NCI-H1694 (cell line): ENCODE measurements at regions not wholly inside any gene's neighbourhood (a gene's known extent, or its start where the extent isn't known, plus 50 kb on each side); places are given as distances from the start of the nearest gene placed in this dataset.

ENCODE experiments used
- DNase-seq: peaks from one replicate; lab custom pipeline; 2025; lab: John Stamatoyannopoulos, UW

GRCh38 chr2:126312579-126312978 is 343.4 kb upstream of the GYPC start:
- no peak for DNase-seq

GRCh38 chr2:126315828-126316227 is 340.1 kb upstream of the GYPC start:
- no peak for DNase-seq

- DNase-seq, result no peak
These were observed 338.0 kb upstream of the GYPC start for GRCh38 chr2:126317790-126318431.

GRCh38 chr2:126322342-126322741 is 333.6 kb upstream of the GYPC start:
- no peak for DNase-seq

- no peak for DNase-seq
These were observed 330.8 kb upstream of the GYPC start for GRCh38 chr2:126325202-126325601.

- no peak for DNase-seq
These were observed 326.8 kb upstream of the GYPC start for GRCh38 chr2:126329173-126329572.

GRCh38 chr2:126342457-126342856 is 313.5 kb upstream of the GYPC start:
- no peak for DNase-seq

GRCh38 chr2:126343136-126343535 is 312.8 kb upstream of the GYPC start:
- no peak for DNase-seq

- no peak for DNase-seq
These were observed 311.5 kb upstream of the GYPC start for GRCh38 chr2:126344493-126344892.

- DNase-seq, result no peak
These were observed 310.3 kb upstream of the GYPC start for GRCh38 chr2:126345691-126346090.

GRCh38 chr2:126356631-126357030 is 299.3 kb upstream of the GYPC start:
- no peak for DNase-seq

- DNase-seq, result no peak
These were observed 297.8 kb upstream of the GYPC start for GRCh38 chr2:126358122-126358521.

GRCh38 chr2:126359494-126359893 is 296.5 kb upstream of the GYPC start:
- no peak for DNase-seq

GRCh38 chr2:126367361-126367760 is 288.6 kb upstream of the GYPC start:
- DNase-seq, result no peak

- DNase-seq, result no peak
These were observed 287.2 kb upstream of the GYPC start for GRCh38 chr2:126368758-126369157.

- no peak for DNase-seq
These were observed 285.8 kb upstream of the GYPC start for GRCh38 chr2:126370201-126370600.

GRCh38 chr2:126372406-126372805 is 283.6 kb upstream of the GYPC start:
- no peak for DNase-seq

- DNase-seq, result no peak
These were observed 277.8 kb upstream of the GYPC start for GRCh38 chr2:126378176-126378575.

- DNase-seq, result no peak
These were observed 274.9 kb upstream of the GYPC start for GRCh38 chr2:126381091-126381490.

- no peak for DNase-seq
These were observed 273.0 kb upstream of the GYPC start for GRCh38 chr2:126382998-126383397.

GRCh38 chr2:126383800-126384199 is 272.2 kb upstream of the GYPC start:
- no peak for DNase-seq

- no peak for DNase-seq
These were observed 270.5 kb upstream of the GYPC start for GRCh38 chr2:126385441-126385840.

GRCh38 chr2:126385983-126386382 is 270.0 kb upstream of the GYPC start:
- DNase-seq, result no peak

GRCh38 chr2:126389446-126389845 is 266.5 kb upstream of the GYPC start:
- no peak for DNase-seq

- DNase-seq, result no peak
These were observed 263.1 kb upstream of the GYPC start for GRCh38 chr2:126392889-126393288.
